Gastroesophageal sphincter (tissue), 4 donors: ENCODE measurements at regions not wholly inside any gene's neighbourhood (a gene's known extent, or its start where the extent isn't known, plus 50 kb on each side); places are given as distances from the start of the nearest gene placed in this dataset.

ENCODE experiments used
- ATAC-seq: fragments of 150-250 bp; one replicate; pipeline ENCODE4 v1.9.1; 2016; ENCODE audit warnings: mild to moderate bottlenecking, moderate library complexity
- H3K27ac ChIP-seq, 4 donors: fragments of 200-600 bp; sonication (generic) in 3 of 4; 1 replicate in 3 of 4; 2 replicates in 1 of 4; pipeline ENCODE4 v1.5.1; 2016 to 2019
- H3K27me3 ChIP-seq: fragments of 200-600 bp; sonication (generic); one replicate; pipeline ENCODE4 v1.5.1; 2019
- H3K36me3 ChIP-seq, 2 donors: fragments of 200-600 bp; sonication (generic); one replicate each; pipeline ENCODE4 v1.5.1; 2019; ENCODE audit warnings: control low read depth in 1 of 2
- H3K4me1 ChIP-seq, 3 donors: fragments of 200-600 bp; sonication (generic); 1 replicate in 2 of 3; 2 replicates in 1 of 3; pipeline ENCODE4 v1.5.1; 2016 to 2019; ENCODE audit warnings: control low read depth in 2 of 3
- H3K4me3 ChIP-seq, 2 donors: fragments of 200-600 bp; sonication (generic); one replicate each; pipeline ENCODE4 v1.5.1; 2019; ENCODE audit warnings: mild to moderate bottlenecking in 1 of 2, moderate library complexity in 1 of 2
- H3K9me3 ChIP-seq, 3 donors: fragments of 200-600 bp; sonication (generic); one replicate each; pipeline ENCODE4 v1.5.1; 2017 to 2019; ENCODE audit warnings: control low read depth in 2 of 3
- EP300 ChIP-seq: sonication (generic); formaldehyde crosslinking; IDR thresholded peaks from one replicate; pipeline ENCODE4 v1.6.1; 2017; ENCODE audit warnings: antibody characterized with exemption, mild to moderate bottlenecking
- POLR2A ChIP-seq, 2 donors: fragments of 450-650 bp; IDR thresholded peaks; one replicate each; pipeline ENCODE4 v1.6.1; 2017; ENCODE audit warnings: antibody characterized with exemption in 2 of 2, mild to moderate bottlenecking in 2 of 2, moderate library complexity in 1 of 2
- POLR2AphosphoS5 ChIP-seq: sonication (generic); formaldehyde crosslinking; IDR thresholded peaks from one replicate; pipeline ENCODE4 v1.6.1; 2017; ENCODE audit warnings: antibody characterized with exemption
- WGBS, 2 donors: methylation state at CpG; one replicate each; pipeline ENCODE4 v1.1.5; 2018; ENCODE audit warnings: low coverage in 1 of 2; 5-methylcytosine and 5-hydroxymethylcytosine counted together
- TF ChIP-seq, protein P1 (sequence below), 4 experiments: fragments of 200-600 bp in 2 of 4; fragments of 450-650 bp in 2 of 4; sonication (generic) in 1 of 4; IDR thresholded peaks; one replicate each; pipeline ENCODE4 v1.5.1; 2017 to 2019; ENCODE audit warnings: antibody characterized with exemption in 4 of 4, mild to moderate bottlenecking in 2 of 4, moderate library complexity in 2 of 4

DNA sequence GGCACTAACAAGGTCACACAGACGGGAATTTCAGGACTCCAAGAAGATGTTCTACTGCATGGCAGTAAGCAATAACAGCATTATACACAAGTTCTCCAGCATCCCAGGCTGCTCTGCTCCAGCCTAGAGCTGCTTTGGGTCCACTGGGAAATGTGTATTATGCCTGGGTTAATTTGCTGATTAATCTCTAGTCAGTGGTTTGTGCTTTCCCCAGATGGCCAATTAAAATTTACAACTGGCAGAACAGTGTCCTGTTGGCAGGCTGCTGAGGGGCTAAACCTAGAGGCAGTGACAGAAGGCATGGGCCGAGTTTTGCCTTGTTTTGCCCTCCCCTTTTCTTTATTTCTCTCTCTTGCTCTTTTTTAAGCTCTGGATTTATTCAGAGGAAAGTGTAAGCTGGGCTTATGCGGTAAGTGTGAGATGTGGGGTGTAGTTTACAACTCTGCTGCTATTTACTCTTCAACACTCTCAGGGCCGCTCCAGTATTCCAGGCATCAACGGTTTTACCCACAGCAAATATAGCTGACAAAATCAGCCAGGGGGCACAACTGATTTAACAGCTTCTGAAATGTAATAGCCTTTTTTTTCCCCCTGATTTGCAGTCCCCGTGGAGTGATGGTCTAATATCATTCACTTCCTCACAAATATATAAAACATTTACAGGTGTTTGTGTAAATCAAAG, 348.0 kb downstream of the GPD2 start:
- Histone ChIP-seq H3K27ac (no peak overlapping the region), H3K9me3 (no peaks in the 10 kb centered on the region), H3K36me3 (no peaks in the 10 kb centered on the region), H3K27me3 (no peaks in the 10 kb centered on the region), H3K4me3 (no peak overlapping the region), H3K4me1 (no peaks in the 10 kb centered on the region)
- TF ChIP-seq, protein P1, sequence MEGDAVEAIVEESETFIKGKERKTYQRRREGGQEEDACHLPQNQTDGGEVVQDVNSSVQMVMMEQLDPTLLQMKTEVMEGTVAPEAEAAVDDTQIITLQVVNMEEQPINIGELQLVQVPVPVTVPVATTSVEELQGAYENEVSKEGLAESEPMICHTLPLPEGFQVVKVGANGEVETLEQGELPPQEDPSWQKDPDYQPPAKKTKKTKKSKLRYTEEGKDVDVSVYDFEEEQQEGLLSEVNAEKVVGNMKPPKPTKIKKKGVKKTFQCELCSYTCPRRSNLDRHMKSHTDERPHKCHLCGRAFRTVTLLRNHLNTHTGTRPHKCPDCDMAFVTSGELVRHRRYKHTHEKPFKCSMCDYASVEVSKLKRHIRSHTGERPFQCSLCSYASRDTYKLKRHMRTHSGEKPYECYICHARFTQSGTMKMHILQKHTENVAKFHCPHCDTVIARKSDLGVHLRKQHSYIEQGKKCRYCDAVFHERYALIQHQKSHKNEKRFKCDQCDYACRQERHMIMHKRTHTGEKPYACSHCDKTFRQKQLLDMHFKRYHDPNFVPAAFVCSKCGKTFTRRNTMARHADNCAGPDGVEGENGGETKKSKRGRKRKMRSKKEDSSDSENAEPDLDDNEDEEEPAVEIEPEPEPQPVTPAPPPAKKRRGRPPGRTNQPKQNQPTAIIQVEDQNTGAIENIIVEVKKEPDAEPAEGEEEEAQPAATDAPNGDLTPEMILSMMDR (IDR thresholded peaks at IDR 0.05) = no peak
- no peak for TF ChIP-seq EP300
- 45 to 67% methylated on average over 5 of the region's 6 CpGs for WGBS, 2 donors
- ATAC-seq = no peak

DNA sequence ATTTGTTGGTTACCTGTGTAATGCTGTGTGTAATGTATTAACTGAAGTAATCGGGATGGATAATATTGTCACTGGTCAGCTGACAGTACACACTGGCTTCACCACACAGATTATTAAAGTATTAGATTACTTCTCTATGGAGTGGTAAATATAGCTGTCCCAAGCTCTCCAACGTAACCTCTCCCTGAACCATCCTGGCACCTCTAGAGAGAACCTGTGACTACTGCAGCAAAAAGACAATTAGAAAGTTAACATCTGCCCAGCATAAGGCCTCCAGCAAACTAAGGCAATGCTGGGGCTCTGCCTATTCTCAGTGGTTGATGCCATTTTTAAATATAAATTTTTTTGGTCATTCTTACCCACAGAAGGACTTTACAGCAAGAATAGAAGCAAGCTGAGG, 351.3 kb downstream of the GPD2 start:
- Histone ChIP-seq H3K27me3 (no peaks in the 10 kb centered on the region), H3K36me3 (no peaks in the 10 kb centered on the region), H3K9me3 (no peaks in the 10 kb centered on the region), H3K4me3 (no peak overlapping the region), H3K27ac (no peak overlapping the region), H3K4me1 (no peaks in the 10 kb centered on the region)
- ATAC-seq = no peak
- TF ChIP-seq EP300 (no peak), POLR2AphosphoS5 (no peak), POLR2A (IDR thresholded peaks at IDR 0.05) (no peak)
- TF ChIP-seq, protein P1 (IDR thresholded peaks at IDR 0.05) = no peak
- WGBS, 2 donors = 89 to 94% methylated on average over 2 of the region's 2 CpGs

DNA sequence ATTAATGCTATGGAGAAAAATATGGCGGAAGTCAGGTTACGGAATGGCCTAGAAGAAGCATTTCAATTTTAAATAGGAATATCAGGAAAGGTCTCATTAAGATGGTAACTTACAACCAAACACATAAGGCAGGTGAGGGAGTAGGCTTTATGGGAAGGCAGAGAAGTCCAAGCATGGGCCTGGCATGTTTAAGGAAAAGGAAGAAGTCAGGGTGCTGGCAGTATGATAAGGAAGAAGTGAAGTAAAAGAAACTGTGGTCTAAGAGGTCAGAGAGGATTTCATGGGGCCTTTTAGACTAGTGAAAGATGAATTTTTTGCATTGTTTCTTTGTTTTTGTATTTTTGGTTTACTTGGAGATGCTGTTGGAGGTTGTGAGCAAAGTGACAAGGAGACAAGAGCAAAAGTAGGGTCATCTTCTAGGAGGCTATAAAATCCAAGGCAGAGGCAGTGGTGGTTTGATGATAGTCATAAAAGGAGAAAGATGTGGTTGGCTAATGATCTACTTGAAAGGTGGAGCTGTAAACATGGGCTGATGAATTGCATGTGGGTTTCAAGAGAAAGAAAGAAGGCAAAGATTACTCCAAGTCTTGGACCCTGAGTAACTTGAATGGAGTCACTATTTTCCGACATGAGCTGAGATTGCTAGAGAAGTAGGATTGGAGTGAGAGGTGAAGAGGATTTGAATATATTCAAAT, 354.3 kb downstream of the GPD2 start:
- H3K4me3 ChIP-seq = no peak overlapping the region
- H3K27ac ChIP-seq = no peak overlapping the region
- TF ChIP-seq, protein P1 (IDR thresholded peaks at IDR 0.05) = no peak
- TF ChIP-seq POLR2AphosphoS5 (no peak), POLR2A (IDR thresholded peaks at IDR 0.05) (no peak), EP300 (no peak)
- ATAC-seq = no peak
- H3K9me3 ChIP-seq = no peaks in the 10 kb centered on the region
- H3K36me3 ChIP-seq = no peaks in the 10 kb centered on the region
- 93 to 100% methylated on average over 3 of the region's 3 CpGs for WGBS, 2 donors
- H3K27me3 ChIP-seq = no peaks in the 10 kb centered on the region
- H3K4me1 ChIP-seq = no peaks in the 10 kb centered on the region

DNA sequence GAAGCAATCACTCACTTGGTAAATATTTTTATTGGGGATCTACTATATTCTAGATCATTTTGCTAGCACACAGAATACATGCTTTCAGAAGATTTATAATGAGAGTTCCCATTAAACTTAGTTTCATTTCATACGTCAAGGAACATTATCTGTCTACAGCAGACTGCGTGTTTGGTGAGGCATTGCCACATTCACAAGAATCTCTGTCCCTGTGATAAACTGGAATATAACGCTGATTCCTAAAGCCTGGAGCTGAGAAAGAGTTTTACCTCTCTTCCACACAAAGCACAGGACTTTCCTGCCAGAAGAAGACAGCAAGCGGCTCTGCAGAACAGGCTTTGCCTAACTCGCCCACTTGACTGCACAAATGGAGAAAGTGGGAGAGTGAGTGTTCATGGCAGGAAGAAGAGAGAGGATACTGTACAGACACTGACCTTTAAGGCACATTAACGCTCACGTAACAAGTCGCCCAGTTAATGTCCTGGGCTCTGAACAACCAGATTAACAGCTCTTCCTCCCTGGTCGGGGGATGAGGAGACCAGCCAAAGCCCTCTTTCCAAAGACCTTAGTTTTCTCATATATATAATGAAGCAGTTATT, 356.2 kb downstream of the GPD2 start:
- no peaks in the 10 kb centered on the region for H3K27me3 ChIP-seq
- no peaks in the 10 kb centered on the region for H3K4me1 ChIP-seq
- H3K27ac ChIP-seq = no peak overlapping the region
- no peaks in the 10 kb centered on the region for H3K9me3 ChIP-seq
- H3K4me3 ChIP-seq = no peak overlapping the region
- no peak for ATAC-seq
- H3K36me3 ChIP-seq = no peaks in the 10 kb centered on the region
- TF ChIP-seq, protein P1 (IDR thresholded peaks at IDR 0.05) = no peak
- TF ChIP-seq POLR2A (IDR thresholded peaks at IDR 0.05) = no peak
- TF ChIP-seq EP300 = no peak
- TF ChIP-seq POLR2AphosphoS5 = no peak
- 76 to 84% methylated on average over 9 of the region's 9 CpGs for WGBS, 2 donors

DNA sequence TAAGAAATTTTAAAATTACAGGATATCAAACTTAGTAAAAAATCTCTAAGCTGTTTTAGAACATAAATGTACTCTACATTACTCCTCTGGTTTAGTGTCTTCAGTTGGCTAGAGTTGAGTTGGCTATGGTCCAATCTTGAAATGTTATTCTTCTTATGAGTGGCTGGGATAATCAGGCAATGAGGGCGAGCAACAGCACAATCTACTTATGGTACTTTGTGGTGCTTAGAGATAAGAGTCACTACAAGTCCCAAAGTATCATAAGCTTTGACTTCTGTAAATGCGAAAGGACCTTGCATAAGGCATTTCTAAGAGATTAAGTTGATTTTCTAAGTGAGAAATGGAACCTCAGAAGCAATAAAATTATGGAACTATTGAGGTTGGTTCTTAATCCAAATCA, 361.7 kb downstream of the GPD2 start:
- TF ChIP-seq, protein P1 (IDR thresholded peaks at IDR 0.05) = no peak
- TF ChIP-seq POLR2A (IDR thresholded peaks at IDR 0.05) (no peak), POLR2AphosphoS5 (no peak), EP300 (no peak)
- Histone ChIP-seq H3K36me3 (no peaks in the 10 kb centered on the region), H3K4me1 (peaks cover 0 to 6% (median 0%) of the 10 kb centered on the region in 3 donors), H3K27ac (no peak overlapping the region), H3K4me3 (no peak overlapping the region), H3K9me3 (no peaks in the 10 kb centered on the region), H3K27me3 (no peaks in the 10 kb centered on the region)
- 89% methylated on average over 2 of the region's 2 CpGs for WGBS, 2 donors
- no peak for ATAC-seq
